ENCODE measurements at regions not wholly inside any gene's neighbourhood (a gene's known extent, or its start where the extent isn't known, plus 50 kb on each side); places are given as distances from the start of the nearest gene placed in this dataset.

DNA sequence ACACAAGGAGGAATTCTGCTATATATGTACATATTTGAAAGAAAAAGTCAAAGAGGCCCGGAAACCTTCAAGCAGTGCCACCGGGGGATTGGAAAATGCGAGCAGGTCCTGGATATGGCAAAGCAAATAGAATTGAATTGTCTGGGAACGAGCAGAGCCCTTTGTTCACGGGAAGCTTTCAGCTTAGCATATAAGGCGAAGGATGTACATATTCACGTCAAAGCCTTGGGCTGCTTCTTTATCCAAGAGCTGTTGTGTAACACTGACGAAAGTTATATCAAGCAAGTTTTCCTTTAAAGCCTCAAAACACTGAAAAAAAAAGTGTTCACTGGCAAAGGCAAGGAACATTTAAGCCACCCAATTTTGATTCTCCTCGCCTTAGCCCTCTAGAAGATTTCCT, 171.0 kb downstream of the GPX5 start:
- no peaks in the 10 kb centered on the region for H3K36me3 ChIP-seq (ENCODE audit: low read length)
- H3K9ac ChIP-seq (ENCODE audit: low read length), result no peak overlapping the region
- H3K9me2 ChIP-seq (replicated peaks; ENCODE audit: insufficient read depth, low read length), result no peaks in the 10 kb centered on the region
- H3K27ac ChIP-seq (ENCODE audit: low read depth, low read length), result no peak overlapping the region
- H4K20me1 ChIP-seq (ENCODE audit: low read depth, low read length), result no peaks in the 10 kb centered on the region
- H3K4me3 ChIP-seq (ENCODE audit: insufficient read depth, low read length, poor library complexity, severe bottlenecking), result no peak overlapping the region
- TF ChIP-seq, protein P1, sequence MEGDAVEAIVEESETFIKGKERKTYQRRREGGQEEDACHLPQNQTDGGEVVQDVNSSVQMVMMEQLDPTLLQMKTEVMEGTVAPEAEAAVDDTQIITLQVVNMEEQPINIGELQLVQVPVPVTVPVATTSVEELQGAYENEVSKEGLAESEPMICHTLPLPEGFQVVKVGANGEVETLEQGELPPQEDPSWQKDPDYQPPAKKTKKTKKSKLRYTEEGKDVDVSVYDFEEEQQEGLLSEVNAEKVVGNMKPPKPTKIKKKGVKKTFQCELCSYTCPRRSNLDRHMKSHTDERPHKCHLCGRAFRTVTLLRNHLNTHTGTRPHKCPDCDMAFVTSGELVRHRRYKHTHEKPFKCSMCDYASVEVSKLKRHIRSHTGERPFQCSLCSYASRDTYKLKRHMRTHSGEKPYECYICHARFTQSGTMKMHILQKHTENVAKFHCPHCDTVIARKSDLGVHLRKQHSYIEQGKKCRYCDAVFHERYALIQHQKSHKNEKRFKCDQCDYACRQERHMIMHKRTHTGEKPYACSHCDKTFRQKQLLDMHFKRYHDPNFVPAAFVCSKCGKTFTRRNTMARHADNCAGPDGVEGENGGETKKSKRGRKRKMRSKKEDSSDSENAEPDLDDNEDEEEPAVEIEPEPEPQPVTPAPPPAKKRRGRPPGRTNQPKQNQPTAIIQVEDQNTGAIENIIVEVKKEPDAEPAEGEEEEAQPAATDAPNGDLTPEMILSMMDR (IDR thresholded peaks at IDR 0.05; ENCODE audit: insufficient read depth, low read length, poor library complexity, severe bottlenecking), result no peak
- no peak for TF ChIP-seq EZH2phosphoT487 (conservative IDR thresholded peaks at IDR 0.05; ENCODE audit: low read length)
- no peaks in the 10 kb centered on the region for H3F3A ChIP-seq (ENCODE audit: insufficient read depth)
- H3K27me3 ChIP-seq (ENCODE audit: low read length), result no peaks in the 10 kb centered on the region
- H2AFZ ChIP-seq (ENCODE audit: low read depth, low read length, severe bottlenecking), result no peak overlapping the region
- H3K79me2 ChIP-seq (ENCODE audit: insufficient read depth, low read length), result no peaks in the 10 kb centered on the region
- no peaks in the 10 kb centered on the region for H3K9me3 ChIP-seq (ENCODE audit: insufficient read depth, low read length)
- H3K4me2 ChIP-seq (ENCODE audit: low read depth, low read length, poor library complexity, severe bottlenecking), result no peak overlapping the region

DNA sequence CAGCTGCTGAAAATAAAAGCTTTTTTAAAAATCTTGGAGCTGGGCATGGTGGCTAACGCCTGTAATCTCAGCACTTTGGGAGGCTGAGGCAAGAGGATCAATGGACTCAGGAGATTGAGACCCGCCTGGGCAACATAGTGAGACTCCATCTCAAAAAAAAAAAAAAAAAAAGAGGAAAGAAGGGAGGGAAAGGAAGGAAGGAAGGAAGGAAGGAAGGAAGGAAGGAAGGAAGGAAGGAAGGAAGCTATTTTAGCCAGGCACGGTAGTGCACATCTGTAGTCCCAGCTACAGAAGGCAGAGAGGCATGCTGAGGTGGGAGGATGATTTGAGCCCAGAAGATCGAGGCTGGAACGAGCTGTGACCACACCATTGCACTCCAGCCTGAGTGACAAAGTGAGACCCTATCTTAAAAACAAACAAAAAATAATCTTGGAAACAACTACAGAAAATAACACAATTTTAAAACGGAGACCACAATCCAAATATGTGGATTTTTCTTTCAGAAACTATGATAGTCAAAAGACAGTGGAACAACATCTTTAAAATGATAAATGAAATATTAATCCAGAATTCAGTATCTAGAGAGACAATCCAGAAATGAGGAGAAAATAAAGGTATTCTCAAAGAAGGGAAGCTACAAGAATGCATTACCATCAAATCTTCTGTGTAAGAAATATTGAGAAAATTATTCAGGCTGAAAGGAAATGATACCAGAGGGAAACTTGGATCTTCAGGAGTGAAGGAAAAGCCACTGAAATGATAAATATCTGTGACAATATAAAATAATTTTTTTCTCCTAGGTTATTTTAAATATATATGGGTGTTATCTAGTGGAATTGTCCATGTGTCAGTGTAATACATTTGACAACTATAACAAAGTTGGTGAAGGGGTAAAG, 182.0 kb downstream of the GPX5 start:
- Histone ChIP-seq H3K79me2 (ENCODE audit: insufficient read depth, low read length) (no peaks in the 10 kb centered on the region), H3K27ac (ENCODE audit: low read depth, low read length) (no peak overlapping the region), H3K9me3 (ENCODE audit: insufficient read depth, low read length) (peaks cover 7% of the 10 kb centered on the region), H3K9ac (ENCODE audit: low read length) (no peak overlapping the region), H3K36me3 (ENCODE audit: low read length) (no peaks in the 10 kb centered on the region), H3F3A (ENCODE audit: insufficient read depth) (no peaks in the 10 kb centered on the region), H3K27me3 (ENCODE audit: low read length) (no peaks in the 10 kb centered on the region), H3K9me2 (replicated peaks; ENCODE audit: insufficient read depth, low read length) (no peaks in the 10 kb centered on the region), H4K20me1 (ENCODE audit: low read depth, low read length) (no peaks in the 10 kb centered on the region), H3K4me3 (ENCODE audit: insufficient read depth, low read length, poor library complexity, severe bottlenecking) (no peak overlapping the region), H2AFZ (ENCODE audit: low read depth, low read length, severe bottlenecking) (no peak overlapping the region), H3K4me2 (ENCODE audit: low read depth, low read length, poor library complexity, severe bottlenecking) (no peak overlapping the region)
- no peak for TF ChIP-seq EZH2phosphoT487 (conservative IDR thresholded peaks at IDR 0.05; ENCODE audit: low read length)
- TF ChIP-seq, protein P1 (IDR thresholded peaks at IDR 0.05; ENCODE audit: insufficient read depth, low read length, poor library complexity, severe bottlenecking), result no peak

DNA sequence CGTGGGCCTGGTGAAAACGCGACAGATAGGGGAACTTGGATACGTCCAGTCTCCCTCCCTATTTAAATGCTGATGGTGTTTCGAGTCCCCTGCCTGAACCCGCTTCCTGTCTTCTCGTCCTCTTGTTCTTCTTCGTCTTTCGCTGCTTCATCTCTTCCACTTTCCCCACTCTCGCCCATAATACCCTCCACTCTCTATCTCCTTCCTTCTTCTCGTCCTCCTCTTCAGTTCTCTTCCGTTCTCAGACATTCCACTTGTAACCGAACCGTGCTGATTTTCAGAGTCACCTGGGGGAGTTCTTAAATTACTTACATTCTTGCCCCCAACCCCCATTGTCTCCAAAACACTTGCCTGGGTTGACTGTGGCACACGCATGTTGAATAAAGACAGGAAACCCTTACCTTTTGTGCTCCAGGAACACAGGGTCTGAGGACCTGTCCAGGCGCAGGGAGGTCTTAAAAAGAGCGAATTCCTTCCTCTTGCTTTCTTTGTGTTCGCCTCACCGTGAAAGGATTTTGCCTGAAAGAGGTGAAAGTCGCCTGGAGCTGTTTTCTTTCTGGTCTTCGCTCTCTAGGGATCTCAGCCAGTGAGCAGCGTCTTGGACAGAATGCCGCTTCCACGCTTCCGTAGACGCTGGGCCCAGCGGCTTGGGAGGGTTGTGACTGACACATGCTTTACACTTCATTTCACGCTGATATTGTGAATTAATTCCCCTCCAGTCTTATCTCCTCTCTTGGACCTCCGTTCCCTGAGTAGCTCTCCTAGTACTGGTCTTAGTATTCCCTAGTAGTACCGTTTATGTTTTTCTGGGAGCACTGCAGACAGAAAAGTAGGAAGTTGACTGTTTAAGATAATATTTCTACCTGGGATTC, 184.0 kb downstream of the GPX5 start:
- H4K20me1 ChIP-seq (ENCODE audit: low read depth, low read length), result no peaks in the 10 kb centered on the region
- no peak overlapping the region for H3K9ac ChIP-seq (ENCODE audit: low read length)
- peaks cover 7% of the 10 kb centered on the region for H3K9me3 ChIP-seq (ENCODE audit: insufficient read depth, low read length)
- H3K36me3 ChIP-seq (ENCODE audit: low read length), result no peaks in the 10 kb centered on the region
- H3K27ac ChIP-seq (ENCODE audit: low read depth, low read length), result no peak overlapping the region
- no peak overlapping the region for H3K4me2 ChIP-seq (ENCODE audit: low read depth, low read length, poor library complexity, severe bottlenecking)
- H3F3A ChIP-seq (ENCODE audit: insufficient read depth), result no peaks in the 10 kb centered on the region
- TF ChIP-seq, protein P1 (IDR thresholded peaks at IDR 0.05; ENCODE audit: insufficient read depth, low read length, poor library complexity, severe bottlenecking), result no peak
- TF ChIP-seq EZH2phosphoT487 (conservative IDR thresholded peaks at IDR 0.05; ENCODE audit: low read length), result no peak
- H3K79me2 ChIP-seq (ENCODE audit: insufficient read depth, low read length), result no peaks in the 10 kb centered on the region
- no peaks in the 10 kb centered on the region for H3K27me3 ChIP-seq (ENCODE audit: low read length)
- no peak overlapping the region for H2AFZ ChIP-seq (ENCODE audit: low read depth, low read length, severe bottlenecking)
- no peaks in the 10 kb centered on the region for H3K9me2 ChIP-seq (replicated peaks; ENCODE audit: insufficient read depth, low read length)
- no peak overlapping the region for H3K4me3 ChIP-seq (ENCODE audit: insufficient read depth, low read length, poor library complexity, severe bottlenecking)
